ENCODE measurements at regions not wholly inside any gene's neighbourhood (a gene's known extent, or its start where the extent isn't known, plus 50 kb on each side); places are given as distances from the start of the nearest gene placed in this dataset.

GRCh38 chr4:175378372-175378771 lies 433.7 kb downstream of the GPM6A start:
- no peaks in the 10 kb centered on the region for H3K36me3 ChIP-seq
- WGBS, 5 donors, result 43 to 60% (median 47%) methylated on average over 4 of the region's 4 CpGs
- TF ChIP-seq POLR2AphosphoS5 (IDR thresholded peaks at IDR 0.05) (no peak), POLR2A (IDR thresholded peaks at IDR 0.05) (no peak), EP300 (IDR thresholded peaks at IDR 0.05) (no peak), CTCF (IDR thresholded peaks at IDR 0.05) (no peak)
- H3K27me3 ChIP-seq, result no peaks in the 10 kb centered on the region
- no peak for DNase-seq
- H3K9me3 ChIP-seq, result no peaks in the 10 kb centered on the region
- intact Hi-C loops (cut with DNase I; ENCODE audit: low total_unique reads), result no loop called here
- no peak overlapping the region for H3K4me3 ChIP-seq
- no peaks in the 10 kb centered on the region for H3K4me1 ChIP-seq
- H3K27ac ChIP-seq, result no peak overlapping the region

GRCh38 chr4:175380841-175381240 lies 431.2 kb downstream of the GPM6A start:
- H3K4me1 ChIP-seq, result no peaks in the 10 kb centered on the region
- WGBS, 5 donors, result 52 to 77% (median 55%) methylated on average over 6 of the region's 6 CpGs
- no peaks in the 10 kb centered on the region for H3K36me3 ChIP-seq
- H3K9me3 ChIP-seq, result no peaks in the 10 kb centered on the region
- H3K27ac ChIP-seq, result no peak overlapping the region
- no peak for DNase-seq
- intact Hi-C loops (cut with DNase I; ENCODE audit: low total_unique reads), result no loop called here
- no peaks in the 10 kb centered on the region for H3K27me3 ChIP-seq
- TF ChIP-seq EP300 (IDR thresholded peaks at IDR 0.05), result no peak
- no peak for TF ChIP-seq POLR2AphosphoS5 (IDR thresholded peaks at IDR 0.05)
- TF ChIP-seq CTCF (IDR thresholded peaks at IDR 0.05), result no peak
- TF ChIP-seq POLR2A (IDR thresholded peaks at IDR 0.05), result no peak
- H3K4me3 ChIP-seq, result no peak overlapping the region

- intact Hi-C loops (cut with DNase I; ENCODE audit: low total_unique reads), result no loop called here
- 55 to 89% (median 80%) methylated on average over 1 of the region's 1 CpG for WGBS, 5 donors
- TF ChIP-seq EP300 (IDR thresholded peaks at IDR 0.05), result no peak
- no peak for TF ChIP-seq POLR2AphosphoS5 (IDR thresholded peaks at IDR 0.05)
- no peak for TF ChIP-seq CTCF (IDR thresholded peaks at IDR 0.05)
- TF ChIP-seq POLR2A (IDR thresholded peaks at IDR 0.05), result no peak
Measured at GRCh38 chr4:175385797-175386196, 426.3 kb downstream of the GPM6A start.

GRCh38 chr4:175386776-175387507 lies 425.1 kb downstream of the GPM6A start:
- Histone ChIP-seq H3K36me3 (no peaks in the 10 kb centered on the region), H3K4me3 (no peak overlapping the region), H3K27me3 (no peaks in the 10 kb centered on the region), H3K27ac (no peak overlapping the region), H3K9me3 (peaks cover 0 to 7% (median 2%) of the 10 kb centered on the region in 4 donors), H3K4me1 (no peaks in the 10 kb centered on the region)
- no peak for DNase-seq
- intact Hi-C loops (cut with DNase I; ENCODE audit: low total_unique reads), result no loop called here
- TF ChIP-seq POLR2A (IDR thresholded peaks at IDR 0.05) (no peak), CTCF (IDR thresholded peaks at IDR 0.05) (no peak), EP300 (IDR thresholded peaks at IDR 0.05) (no peak), POLR2AphosphoS5 (IDR thresholded peaks at IDR 0.05) (no peak)
- WGBS, 5 donors, result 74 to 81% (median 80%) methylated on average over 8 to 9 of the region's 9 CpGs

More at GRCh38 chr4:175385797-175386196, 426.3 kb downstream of the GPM6A start:
- no peaks in the 10 kb centered on the region for H3K4me1 ChIP-seq
- no peaks in the 10 kb centered on the region for H3K27me3 ChIP-seq
- DNase-seq, result no peak
- H3K36me3 ChIP-seq, result no peaks in the 10 kb centered on the region
- H3K27ac ChIP-seq, result no peak overlapping the region
- H3K4me3 ChIP-seq, result no peak overlapping the region
- H3K9me3 ChIP-seq, result peaks cover 0 to 7% (median 0%) of the 10 kb centered on the region in 4 donors
